ENCODE measurements at regions not wholly inside any gene's neighbourhood (a gene's known extent, or its start where the extent isn't known, plus 50 kb on each side); places are given as distances from the start of the nearest gene placed in this dataset.
"Not testable (repeated sequence)": the region's sequence is repeated elsewhere in the genome, so short reads cannot be mapped to it uniquely, and the experiment has no call there.

DNA sequence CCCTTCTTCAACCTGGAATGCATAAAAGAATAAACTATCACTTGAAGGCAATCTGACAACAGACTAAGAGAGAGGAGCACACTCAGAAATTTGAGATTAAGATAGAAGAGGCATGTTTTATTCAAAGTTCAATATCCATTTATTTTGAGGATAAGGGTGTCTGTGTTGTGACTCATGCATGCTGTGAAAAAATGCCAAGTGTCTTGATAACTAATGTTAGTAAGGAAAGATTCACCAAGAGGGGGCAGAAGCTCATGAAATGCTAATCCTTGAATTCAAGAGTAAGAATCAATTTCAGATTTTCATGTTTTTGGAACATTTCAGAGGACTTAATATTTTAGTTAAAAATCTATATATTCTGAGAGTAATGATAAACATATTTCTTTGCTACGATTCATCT lies 94.0 kb downstream of the IFI44 start:
- Histone ChIP-seq H2AFZ (ENCODE audit: low read length) (peak overlapping the region; percentile 17), H3K4me3 (ENCODE audit: insufficient read depth, low read length) (no peak overlapping the region), H3K27ac (ENCODE audit: low read depth, low read length) (no peak overlapping the region), H3K9me3 (ENCODE audit: low read depth, low read length) (no peaks in the 10 kb centered on the region), H3K4me1 (ENCODE audit: insufficient read depth, low read length) (peaks cover 5% of the 10 kb centered on the region), H3K36me3 (ENCODE audit: insufficient read depth, low read length) (no peaks in the 10 kb centered on the region), H4K20me1 (ENCODE audit: insufficient read depth, low read length) (no peaks in the 10 kb centered on the region), H3K27me3 (ENCODE audit: insufficient read depth, low read length) (no peaks in the 10 kb centered on the region), H3K79me2 (ENCODE audit: insufficient read depth, low read length) (no peaks in the 10 kb centered on the region), H3K4me2 (ENCODE audit: insufficient read depth, low read length) (no peak overlapping the region)
- TF ChIP-seq CTCF (IDR thresholded peaks at IDR 0.05; ENCODE audit: extremely low read depth, low read depth, low read length), result peak; percentile 44
- DNase-seq (ENCODE audit: insufficient read length, low spot score, missing footprints), result no peak

GRCh38 chr1:78745111-78745510 lies 95.5 kb downstream of the IFI44 start:
- H3K27me3 ChIP-seq (ENCODE audit: insufficient read depth, low read length), result no peaks in the 10 kb centered on the region
- H3K27ac ChIP-seq (ENCODE audit: low read depth, low read length), result no peak overlapping the region
- no peaks in the 10 kb centered on the region for H3K9me3 ChIP-seq (ENCODE audit: low read depth, low read length)
- H4K20me1 ChIP-seq (ENCODE audit: insufficient read depth, low read length), result no peaks in the 10 kb centered on the region
- H2AFZ ChIP-seq (ENCODE audit: low read length), result peak overlapping the region; percentile 17
- no peak overlapping the region for H3K4me2 ChIP-seq (ENCODE audit: insufficient read depth, low read length)
- no peak overlapping the region for H3K4me3 ChIP-seq (ENCODE audit: insufficient read depth, low read length)
- H3K4me1 ChIP-seq (ENCODE audit: insufficient read depth, low read length), result peaks cover 5% of the 10 kb centered on the region
- no peak for TF ChIP-seq CTCF (IDR thresholded peaks at IDR 0.05; ENCODE audit: extremely low read depth, low read depth, low read length)
- no peaks in the 10 kb centered on the region for H3K36me3 ChIP-seq (ENCODE audit: insufficient read depth, low read length)
- no peaks in the 10 kb centered on the region for H3K79me2 ChIP-seq (ENCODE audit: insufficient read depth, low read length)
- no peak for DNase-seq (ENCODE audit: insufficient read length, low spot score, missing footprints)

DNA sequence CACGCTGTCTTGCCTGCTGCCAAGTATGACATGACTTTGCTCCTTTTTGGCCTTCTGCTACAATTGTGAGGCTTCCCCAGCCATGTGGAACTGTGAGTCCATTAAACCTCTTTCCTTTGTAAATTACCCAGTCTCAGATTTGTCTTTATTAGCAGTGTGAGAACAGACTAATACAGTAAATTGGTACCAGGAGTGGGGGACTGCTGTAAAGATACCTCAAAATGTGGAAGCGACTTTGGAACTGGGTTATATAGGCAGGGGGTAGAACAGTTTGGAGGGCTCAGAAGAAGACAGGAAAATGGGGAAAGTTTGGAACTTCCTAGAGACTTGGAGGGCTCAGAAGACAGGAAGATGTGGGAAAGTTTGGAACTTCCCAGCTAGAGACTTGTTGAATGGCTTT lies 104.0 kb downstream of the IFI44 start:
- not testable (repeated sequence) for H2AFZ ChIP-seq (ENCODE audit: low read length); H3K27ac ChIP-seq (ENCODE audit: low read depth, low read length); H3K27me3 ChIP-seq (ENCODE audit: insufficient read depth, low read length); H3K4me3 ChIP-seq (ENCODE audit: insufficient read depth, low read length); H4K20me1 ChIP-seq (ENCODE audit: insufficient read depth, low read length); H3K4me1 ChIP-seq (ENCODE audit: insufficient read depth, low read length); H3K79me2 ChIP-seq (ENCODE audit: insufficient read depth, low read length); H3K4me2 ChIP-seq (ENCODE audit: insufficient read depth, low read length); H3K36me3 ChIP-seq (ENCODE audit: insufficient read depth, low read length); DNase-seq (ENCODE audit: insufficient read length, low spot score, missing footprints); H3K9me3 ChIP-seq (ENCODE audit: low read depth, low read length)

DNA sequence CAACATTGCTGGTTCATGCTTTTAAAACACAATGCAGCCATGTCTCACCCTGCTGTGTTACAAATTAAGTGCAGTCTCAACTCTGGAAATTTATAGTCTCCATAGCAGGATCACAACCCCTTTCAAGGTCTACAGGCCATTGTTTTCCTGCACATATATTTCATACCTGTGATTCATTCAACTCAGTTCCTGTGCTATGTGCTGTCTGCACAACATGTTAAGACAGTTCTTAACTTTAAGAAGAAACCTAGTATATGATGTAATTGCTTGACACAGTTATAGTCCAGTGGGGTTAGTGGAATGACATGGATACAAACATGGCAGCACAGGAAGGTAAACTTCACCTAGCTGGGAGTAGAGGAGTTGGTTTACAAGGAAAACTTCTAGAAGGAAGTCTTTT lies 106.4 kb downstream of the IFI44 start:
- Histone ChIP-seq H3K4me3 (ENCODE audit: insufficient read depth, low read length) (no peak overlapping the region), H3K79me2 (ENCODE audit: insufficient read depth, low read length) (no peaks in the 10 kb centered on the region), H2AFZ (ENCODE audit: low read length) (no peak overlapping the region), H3K4me1 (ENCODE audit: insufficient read depth, low read length) (peaks cover 3% of the 10 kb centered on the region), H3K4me2 (ENCODE audit: insufficient read depth, low read length) (no peak overlapping the region), H3K27me3 (ENCODE audit: insufficient read depth, low read length) (no peaks in the 10 kb centered on the region), H4K20me1 (ENCODE audit: insufficient read depth, low read length) (no peaks in the 10 kb centered on the region), H3K27ac (ENCODE audit: low read depth, low read length) (no peak overlapping the region), H3K9me3 (ENCODE audit: low read depth, low read length) (peaks cover 3% of the 10 kb centered on the region), H3K36me3 (ENCODE audit: insufficient read depth, low read length) (no peaks in the 10 kb centered on the region)
- DNase-seq (ENCODE audit: insufficient read length, low spot score, missing footprints), result no peak
- TF ChIP-seq CTCF (IDR thresholded peaks at IDR 0.05; ENCODE audit: extremely low read depth, low read depth, low read length), result no peak
